Esophagus squamous epithelium (tissue), 4 donors: ENCODE measurements at regions not wholly inside any gene's neighbourhood (a gene's known extent, or its start where the extent isn't known, plus 50 kb on each side); places are given as distances from the start of the nearest gene placed in this dataset.

Source experiments
- POLR2A ChIP-seq, 4 donors: fragments of 450-650 bp; IDR thresholded peaks; one replicate each; pipeline ENCODE4 v1.6.1; 2017; ENCODE audit warnings: antibody characterized with exemption in 4 of 4, mild to moderate bottlenecking in 4 of 4, moderate library complexity in 3 of 4
- TF ChIP-seq, protein P1 (sequence below), 6 experiments: fragments of 450-650 bp in 4 of 6; fragments of 200-600 bp in 2 of 6; sonication (generic) in 2 of 6; IDR thresholded peaks; one replicate each; pipeline ENCODE4 v1.5.1; 2016 to 2019; ENCODE audit warnings: antibody characterized with exemption in 6 of 6, mild to moderate bottlenecking in 4 of 6, moderate library complexity in 4 of 6

GRCh38 chrX:148080593-148080992, 99.5 kb downstream of the FMR1NB start:
- TF ChIP-seq, protein P1, sequence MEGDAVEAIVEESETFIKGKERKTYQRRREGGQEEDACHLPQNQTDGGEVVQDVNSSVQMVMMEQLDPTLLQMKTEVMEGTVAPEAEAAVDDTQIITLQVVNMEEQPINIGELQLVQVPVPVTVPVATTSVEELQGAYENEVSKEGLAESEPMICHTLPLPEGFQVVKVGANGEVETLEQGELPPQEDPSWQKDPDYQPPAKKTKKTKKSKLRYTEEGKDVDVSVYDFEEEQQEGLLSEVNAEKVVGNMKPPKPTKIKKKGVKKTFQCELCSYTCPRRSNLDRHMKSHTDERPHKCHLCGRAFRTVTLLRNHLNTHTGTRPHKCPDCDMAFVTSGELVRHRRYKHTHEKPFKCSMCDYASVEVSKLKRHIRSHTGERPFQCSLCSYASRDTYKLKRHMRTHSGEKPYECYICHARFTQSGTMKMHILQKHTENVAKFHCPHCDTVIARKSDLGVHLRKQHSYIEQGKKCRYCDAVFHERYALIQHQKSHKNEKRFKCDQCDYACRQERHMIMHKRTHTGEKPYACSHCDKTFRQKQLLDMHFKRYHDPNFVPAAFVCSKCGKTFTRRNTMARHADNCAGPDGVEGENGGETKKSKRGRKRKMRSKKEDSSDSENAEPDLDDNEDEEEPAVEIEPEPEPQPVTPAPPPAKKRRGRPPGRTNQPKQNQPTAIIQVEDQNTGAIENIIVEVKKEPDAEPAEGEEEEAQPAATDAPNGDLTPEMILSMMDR (IDR thresholded peaks at IDR 0.05): no peak
- TF ChIP-seq POLR2A (IDR thresholded peaks at IDR 0.05): no peak
